DND-41 (cell line): ENCODE measurements at regions not wholly inside any gene's neighbourhood (a gene's known extent, or its start where the extent isn't known, plus 50 kb on each side); places are given as distances from the start of the nearest gene placed in this dataset.

Source experiments
- ATAC-seq: fragments of 200-7000 bp; cut with Tn5 transposase; 3 replicates; pipeline ENCODE4 v1.9.1; 2021; ENCODE audit warnings: low read depth; ENCODE audit not compliant: insufficient read depth
- DNase-seq: peaks from one replicate; pipeline ENCODE4 v3.0.0-alpha.2; 2020
- H2AFZ ChIP-seq: 2 replicates; pipeline ENCODE4 v1.6.0; 2012; ENCODE audit warnings: low read depth, low read length
- H3K27ac ChIP-seq: 2 replicates; pipeline ENCODE4 v1.5.1; 2012; ENCODE audit warnings: low read length, inconsistent platforms
- H3K27me3 ChIP-seq: fragments of 200-600 bp; sonication (generic); 2 replicates; pipeline ENCODE4 v1.6.0; 2012; ENCODE audit warnings: low read length, mild to moderate bottlenecking, inconsistent platforms; ENCODE audit not compliant: insufficient read depth, poor library complexity
- H3K36me3 ChIP-seq: 2 replicates; pipeline ENCODE4 v1.5.1; 2012; ENCODE audit warnings: low read length, inconsistent platforms; ENCODE audit not compliant: insufficient read depth
- H3K4me1 ChIP-seq: 2 replicates; pipeline ENCODE4 v1.5.1; 2012; ENCODE audit warnings: mild to moderate bottlenecking, low read length; ENCODE audit not compliant: insufficient read depth
- H3K4me2 ChIP-seq: 2 replicates; pipeline ENCODE4 v1.6.0; 2012; ENCODE audit warnings: mild to moderate bottlenecking, moderate library complexity, low read length, inconsistent platforms; ENCODE audit not compliant: insufficient read depth
- H3K4me3 ChIP-seq, 2 experiments: fragments of 200-600 bp in 1 of 2; shearing (Covaris generic) in 1 of 2; 2 replicates each; pipeline ENCODE4 v1.5.1; 2012 to 2016; ENCODE audit warnings: inconsistent platforms in 2 of 2, low read length in 2 of 2, mild to moderate bottlenecking in 2 of 2, low read depth in 1 of 2, moderate library complexity in 1 of 2
- H3K79me2 ChIP-seq: 2 replicates; pipeline ENCODE4 v1.6.0; 2012; ENCODE audit warnings: low read length, inconsistent platforms; ENCODE audit not compliant: insufficient read depth
- H3K9ac ChIP-seq: 2 replicates; pipeline ENCODE4 v1.6.0; 2012; ENCODE audit warnings: low read depth, mild to moderate bottlenecking, inconsistent platforms, low read length, moderate library complexity
- H3K9me3 ChIP-seq: 2 replicates; pipeline ENCODE4 v1.5.1; 2012; ENCODE audit warnings: low read length, moderate library complexity, mild to moderate bottlenecking, inconsistent platforms; ENCODE audit not compliant: insufficient read depth, severe bottlenecking
- H4K20me1 ChIP-seq: 2 replicates; pipeline ENCODE4 v1.6.0; 2012; ENCODE audit warnings: low read length; ENCODE audit not compliant: insufficient read depth
- CTCF ChIP-seq: IDR thresholded peaks from 2 replicates; pipeline ENCODE4 v1.5.1; 2012; ENCODE audit warnings: borderline replicate concordance, low read length, moderate library complexity, mild to moderate bottlenecking; ENCODE audit not compliant: poor library complexity, severe bottlenecking; ENCODE audit errors: extremely low read depth
- EZH2 ChIP-seq: IDR thresholded peaks from 3 replicates; pipeline ENCODE4 v1.6.1; 2012; ENCODE audit warnings: borderline replicate concordance, low read depth, mild to moderate bottlenecking, moderate library complexity, low read length, inconsistent platforms; ENCODE audit not compliant: severe bottlenecking

DNA sequence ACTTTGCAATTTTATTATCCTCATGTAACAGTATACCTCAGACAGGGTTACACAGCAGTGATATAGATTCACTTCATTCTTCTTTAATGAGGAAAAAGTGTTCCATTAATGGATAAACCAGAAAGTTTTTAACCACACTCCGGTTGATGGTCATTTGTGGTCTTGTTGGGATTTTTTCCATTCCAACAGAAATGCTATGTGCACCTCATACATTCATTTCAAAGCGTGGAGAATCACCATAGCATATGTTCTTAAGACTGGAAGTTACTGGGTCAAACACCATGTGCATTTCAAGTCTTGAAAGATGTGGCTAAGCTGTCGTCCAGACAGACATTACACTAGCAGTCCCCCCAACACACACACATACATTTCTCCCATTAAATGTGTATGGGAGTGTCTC lies 245.8 kb upstream of the CDH5 start:
- ATAC-seq = no peak
- no peaks in the 10 kb centered on the region for H3K79me2 ChIP-seq
- H2AFZ ChIP-seq = no peak overlapping the region
- H4K20me1 ChIP-seq = no peaks in the 10 kb centered on the region
- no peak overlapping the region for H3K27ac ChIP-seq
- DNase-seq = no peak
- no peak overlapping the region for H3K9ac ChIP-seq
- TF ChIP-seq CTCF (no peak), EZH2 (no peak)
- no peaks in the 10 kb centered on the region for H3K4me1 ChIP-seq
- no peaks in the 10 kb centered on the region for H3K9me3 ChIP-seq
- no peak overlapping the region for H3K4me3 ChIP-seq
- H3K4me2 ChIP-seq = no peak overlapping the region
- H3K36me3 ChIP-seq = no peaks in the 10 kb centered on the region
- peaks cover 5% of the 10 kb centered on the region for H3K27me3 ChIP-seq

DNA sequence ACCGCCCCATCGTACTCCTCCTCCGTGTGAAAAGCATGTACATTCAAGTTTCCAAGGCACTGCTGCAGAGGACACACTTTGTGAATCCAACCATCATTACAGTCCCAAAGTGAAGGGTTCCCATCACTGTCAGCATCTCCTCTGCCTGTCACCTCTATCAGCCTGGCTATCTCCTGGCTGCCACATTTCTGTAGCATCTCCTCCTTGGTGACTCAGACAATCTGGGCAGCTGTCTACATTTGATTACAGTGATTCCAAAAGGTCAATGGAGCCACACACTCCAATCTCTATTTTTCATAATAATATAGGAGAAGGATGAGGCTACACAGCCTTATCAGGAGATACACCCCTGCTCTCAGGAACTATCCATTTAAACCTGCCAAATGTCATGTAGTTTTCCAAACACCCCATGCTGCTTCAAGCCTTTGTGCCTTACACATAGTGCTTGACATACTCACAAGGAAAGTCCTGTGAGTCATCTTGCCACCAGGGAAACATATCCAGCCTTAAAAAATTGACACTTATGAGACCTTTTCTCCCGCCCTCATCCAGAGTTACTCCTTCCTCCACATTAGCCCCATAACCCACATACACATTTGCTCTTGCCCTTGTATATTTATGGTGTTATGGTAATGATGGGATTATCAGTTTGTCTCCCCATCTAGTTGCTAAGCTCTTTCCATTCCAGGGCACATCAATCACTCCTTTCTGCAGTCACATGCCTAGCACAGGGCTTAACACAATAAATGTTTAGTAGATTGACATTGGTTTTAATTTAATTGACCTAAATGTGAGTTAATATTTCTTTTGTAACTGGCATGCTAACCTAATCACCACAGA lies 250.1 kb upstream of the CDH5 start:
- no peak overlapping the region for H2AFZ ChIP-seq
- no peak for DNase-seq
- H4K20me1 ChIP-seq = no peaks in the 10 kb centered on the region

GRCh38 chr16:66115373-66115772 lies 251.1 kb upstream of the CDH5 start:
- Histone ChIP-seq H3K79me2 (no peaks in the 10 kb centered on the region), H3K4me1 (no peaks in the 10 kb centered on the region), H4K20me1 (no peaks in the 10 kb centered on the region), H3K27me3 (peaks cover 3% of the 10 kb centered on the region), H2AFZ (no peak overlapping the region), H3K4me3 (no peak overlapping the region), H3K36me3 (no peaks in the 10 kb centered on the region), H3K27ac (no peak overlapping the region), H3K9ac (no peak overlapping the region), H3K9me3 (no peaks in the 10 kb centered on the region), H3K4me2 (no peak overlapping the region)
- TF ChIP-seq CTCF (peak; percentile 23), EZH2 (no peak)
- ATAC-seq = no peak
- DNase-seq = no peak

More for the DNA sequence above, 250.1 kb upstream of the CDH5 start:
- peaks cover 3% of the 10 kb centered on the region for H3K27me3 ChIP-seq
- TF ChIP-seq EZH2 (no peak), CTCF (no peak)
- no peaks in the 10 kb centered on the region for H3K36me3 ChIP-seq
- no peak overlapping the region for H3K27ac ChIP-seq
- no peaks in the 10 kb centered on the region for H3K9me3 ChIP-seq
- no peak overlapping the region for H3K4me2 ChIP-seq
- no peak for ATAC-seq
- H3K79me2 ChIP-seq = no peaks in the 10 kb centered on the region
- H3K9ac ChIP-seq = no peak overlapping the region
- H3K4me3 ChIP-seq = no peak overlapping the region
- H3K4me1 ChIP-seq = no peaks in the 10 kb centered on the region

DNA sequence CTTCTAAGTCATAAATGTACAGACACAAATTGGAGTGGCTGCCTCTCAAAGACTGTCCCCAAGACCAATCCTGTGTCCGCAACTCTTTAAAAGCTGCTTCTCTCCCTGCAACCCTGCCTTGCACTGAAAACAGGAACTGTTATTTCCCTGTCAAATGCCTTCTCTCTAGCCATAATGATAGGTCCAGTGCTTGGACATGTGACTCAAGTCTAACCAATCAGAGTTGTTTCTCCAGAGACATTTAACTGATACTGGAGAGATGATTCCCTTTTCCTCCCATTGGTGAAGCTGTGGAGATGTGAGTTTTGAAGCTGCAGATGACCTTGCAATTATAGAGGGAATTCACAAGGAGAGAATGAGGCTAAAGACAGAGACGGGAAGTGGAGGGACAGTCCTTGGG lies 253.3 kb upstream of the CDH5 start:
- H3K36me3 ChIP-seq = no peaks in the 10 kb centered on the region
- TF ChIP-seq CTCF (no peak), EZH2 (no peak)
- H3K9ac ChIP-seq = no peak overlapping the region
- ATAC-seq = no peak
- H2AFZ ChIP-seq = no peak overlapping the region
- H3K4me1 ChIP-seq = no peaks in the 10 kb centered on the region
- H3K27ac ChIP-seq = no peak overlapping the region
- H3K79me2 ChIP-seq = no peaks in the 10 kb centered on the region
- H4K20me1 ChIP-seq = no peaks in the 10 kb centered on the region
- no peak for DNase-seq
- H3K4me3 ChIP-seq = no peak overlapping the region
- no peak overlapping the region for H3K4me2 ChIP-seq
- no peaks in the 10 kb centered on the region for H3K27me3 ChIP-seq
- no peaks in the 10 kb centered on the region for H3K9me3 ChIP-seq
